Ishikawa (cell line): ENCODE measurements at regions not wholly inside any gene's neighbourhood (a gene's known extent, or its start where the extent isn't known, plus 50 kb on each side); places are given as distances from the start of the nearest gene placed in this dataset.

Experiments
- CEBPB ChIP-seq: IDR thresholded peaks from 2 replicates; pipeline ENCODE4 v1.6.1; 2012
- REST ChIP-seq: IDR thresholded peaks from 2 replicates; pipeline ENCODE4 v1.6.1; 2012; ENCODE audit warnings: low read depth, mild to moderate bottlenecking

- TF ChIP-seq REST, result no peak
- TF ChIP-seq CEBPB, result no peak
Observed at GRCh38 chr18:78238404-78239089, 741.1 kb upstream of the SALL3 start.
